ENCODE measurements at regions not wholly inside any gene's neighbourhood (a gene's known extent, or its start where the extent isn't known, plus 50 kb on each side); places are given as distances from the start of the nearest gene placed in this dataset.

- H3K27ac Mint-ChIP-seq (ENCODE audit: unreplicated experiment): no peak overlapping the region
- no peak for DNase-seq (ENCODE audit: extremely low spot score, unreplicated experiment)
- peaks cover 60% of the 10 kb centered on the region for H3K9me3 Mint-ChIP-seq (ENCODE audit: unreplicated experiment)
- H3K4me1 Mint-ChIP-seq (ENCODE audit: unreplicated experiment): no peaks in the 10 kb centered on the region
- no peaks in the 10 kb centered on the region for H3K36me3 Mint-ChIP-seq (ENCODE audit: unreplicated experiment)
- no peak overlapping the region for H3K4me3 Mint-ChIP-seq (ENCODE audit: unreplicated experiment)
- H3K27me3 Mint-ChIP-seq (ENCODE audit: unreplicated experiment): no peaks in the 10 kb centered on the region
- no peak for TF ChIP-seq CTCF (IDR thresholded peaks at IDR 0.05)
These were observed 781.9 kb upstream of the GRM7 start for GRCh38 chr3:6079011-6079410.

- H3K36me3 Mint-ChIP-seq (ENCODE audit: unreplicated experiment): no peaks in the 10 kb centered on the region
- no peaks in the 10 kb centered on the region for H3K4me1 Mint-ChIP-seq (ENCODE audit: unreplicated experiment)
- no peaks in the 10 kb centered on the region for H3K27me3 Mint-ChIP-seq (ENCODE audit: unreplicated experiment)
- DNase-seq (ENCODE audit: extremely low spot score, unreplicated experiment): no peak
- TF ChIP-seq CTCF (IDR thresholded peaks at IDR 0.05): no peak
- H3K9me3 Mint-ChIP-seq (ENCODE audit: unreplicated experiment): peaks cover 56% of the 10 kb centered on the region
- no peak overlapping the region for H3K4me3 Mint-ChIP-seq (ENCODE audit: unreplicated experiment)
- H3K27ac Mint-ChIP-seq (ENCODE audit: unreplicated experiment): no peak overlapping the region
These were observed 781.2 kb upstream of the GRM7 start for GRCh38 chr3:6079561-6080179.

- no peak for TF ChIP-seq CTCF (IDR thresholded peaks at IDR 0.05)
- H3K27ac Mint-ChIP-seq (ENCODE audit: unreplicated experiment): no peak overlapping the region
- no peak for DNase-seq (ENCODE audit: extremely low spot score, unreplicated experiment)
- H3K4me1 Mint-ChIP-seq (ENCODE audit: unreplicated experiment): no peaks in the 10 kb centered on the region
- no peaks in the 10 kb centered on the region for H3K27me3 Mint-ChIP-seq (ENCODE audit: unreplicated experiment)
- peaks cover 31% of the 10 kb centered on the region for H3K9me3 Mint-ChIP-seq (ENCODE audit: unreplicated experiment)
- H3K36me3 Mint-ChIP-seq (ENCODE audit: unreplicated experiment): no peaks in the 10 kb centered on the region
- H3K4me3 Mint-ChIP-seq (ENCODE audit: unreplicated experiment): no peak overlapping the region
These were observed 772.5 kb upstream of the GRM7 start for GRCh38 chr3:6088433-6088832.

GRCh38 chr3:6089780-6090179, 771.1 kb upstream of the GRM7 start:
- TF ChIP-seq CTCF (IDR thresholded peaks at IDR 0.05): no peak
- Mint-ChIP-seq H3K9me3 (ENCODE audit: unreplicated experiment) (peaks cover 27% of the 10 kb centered on the region), H3K36me3 (ENCODE audit: unreplicated experiment) (no peaks in the 10 kb centered on the region), H3K4me1 (ENCODE audit: unreplicated experiment) (no peaks in the 10 kb centered on the region), H3K27ac (ENCODE audit: unreplicated experiment) (no peak overlapping the region), H3K4me3 (ENCODE audit: unreplicated experiment) (no peak overlapping the region), H3K27me3 (ENCODE audit: unreplicated experiment) (no peaks in the 10 kb centered on the region)
- DNase-seq (ENCODE audit: extremely low spot score, unreplicated experiment): no peak

- Mint-ChIP-seq H3K27ac (ENCODE audit: unreplicated experiment) (no peak overlapping the region), H3K27me3 (ENCODE audit: unreplicated experiment) (no peaks in the 10 kb centered on the region), H3K4me1 (ENCODE audit: unreplicated experiment) (no peaks in the 10 kb centered on the region), H3K36me3 (ENCODE audit: unreplicated experiment) (no peaks in the 10 kb centered on the region), H3K4me3 (ENCODE audit: unreplicated experiment) (no peak overlapping the region), H3K9me3 (ENCODE audit: unreplicated experiment) (peaks cover 22% of the 10 kb centered on the region)
- TF ChIP-seq CTCF (IDR thresholded peaks at IDR 0.05): no peak
- DNase-seq (ENCODE audit: extremely low spot score, unreplicated experiment): no peak
These were observed 769.7 kb upstream of the GRM7 start for GRCh38 chr3:6091262-6091661.

Measured in osteocyte (in vitro differentiated cells).